ENCODE measurements at regions not wholly inside any gene's neighbourhood (a gene's known extent, or its start where the extent isn't known, plus 50 kb on each side); places are given as distances from the start of the nearest gene placed in this dataset.

DNA sequence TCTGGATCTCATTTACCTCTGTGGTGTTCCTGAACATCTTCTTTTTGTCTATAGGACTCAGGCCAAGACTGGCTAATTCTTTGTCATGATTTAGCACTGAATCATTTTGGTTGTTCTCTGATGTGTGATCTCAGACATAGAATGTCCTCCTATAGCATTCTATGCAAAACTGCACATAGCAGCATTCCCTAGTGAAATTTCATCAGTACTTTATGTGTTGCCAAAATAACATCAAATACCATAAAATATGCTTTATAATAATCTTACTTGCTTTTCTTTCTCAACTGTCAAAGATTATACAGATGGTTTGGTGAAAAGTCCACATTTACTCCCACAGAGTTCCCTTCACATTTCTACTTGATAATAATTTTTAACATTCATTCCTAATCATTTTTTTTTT lies 115.7 kb upstream of the MPDZ start (continued):
- TF ChIP-seq PAXIP1 (CRISPR knock-in tag; conservative IDR thresholded peaks at IDR 0.05) (no peak), ZFP82 (CRISPR knock-in tag; IDR thresholded peaks at IDR 0.05; ENCODE audit: borderline replicate concordance) (no peak)
- TF ChIP-seq, protein P1, sequence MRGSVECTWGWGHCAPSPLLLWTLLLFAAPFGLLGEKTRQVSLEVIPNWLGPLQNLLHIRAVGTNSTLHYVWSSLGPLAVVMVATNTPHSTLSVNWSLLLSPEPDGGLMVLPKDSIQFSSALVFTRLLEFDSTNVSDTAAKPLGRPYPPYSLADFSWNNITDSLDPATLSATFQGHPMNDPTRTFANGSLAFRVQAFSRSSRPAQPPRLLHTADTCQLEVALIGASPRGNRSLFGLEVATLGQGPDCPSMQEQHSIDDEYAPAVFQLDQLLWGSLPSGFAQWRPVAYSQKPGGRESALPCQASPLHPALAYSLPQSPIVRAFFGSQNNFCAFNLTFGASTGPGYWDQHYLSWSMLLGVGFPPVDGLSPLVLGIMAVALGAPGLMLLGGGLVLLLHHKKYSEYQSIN (CRISPR knock-in tag; IDR thresholded peaks at IDR 0.05; ENCODE audit: borderline replicate concordance), result no peak

DNA sequence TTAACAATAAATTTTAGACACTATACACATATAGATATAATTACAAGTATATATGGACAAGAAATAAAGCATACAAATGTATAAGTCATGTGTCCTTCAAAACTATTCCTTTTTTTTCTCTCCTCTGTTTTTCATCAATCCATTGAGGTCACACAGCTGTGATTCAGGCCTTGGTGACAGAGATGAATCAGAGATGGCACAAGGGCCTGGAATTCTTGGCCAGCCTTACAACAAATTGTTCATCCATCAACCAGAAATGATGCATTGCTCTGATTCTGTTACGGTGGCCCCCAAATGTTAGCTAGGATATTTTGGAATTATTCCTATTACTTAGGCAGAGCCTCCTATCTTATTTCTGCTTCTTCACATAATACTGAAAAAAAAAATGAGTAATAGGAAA lies 108.7 kb upstream of the MPDZ start:
- POLR2A ChIA-PET, result no interaction called here
- BruUV-seq (replicated peaks), result no TSS peak

More for the DNA sequence above, 108.7 kb upstream of the MPDZ start:
- 3% methylated on average over 1 of the region's 1 CpG for WGBS (ENCODE audit: low lambda C conversion rate)
- H3K9me3 ChIP-seq (ENCODE audit: low read length), result no peaks in the 10 kb centered on the region
- H4K20me1 ChIP-seq (ENCODE audit: insufficient read depth, low read length), result no peaks in the 10 kb centered on the region
- no peak overlapping the region for H2AFZ ChIP-seq (ENCODE audit: low read length)
- H3K79me2 ChIP-seq (ENCODE audit: insufficient read depth, low read length), result no peaks in the 10 kb centered on the region
- no peaks in the 10 kb centered on the region for H3K36me3 ChIP-seq (replicated peaks in 1 of 2; ENCODE audit: control insufficient read depth in 1 of 2, insufficient read depth in 2 of 2, low read length in 2 of 2)
- no peak overlapping the region for H3K4me3 ChIP-seq (replicated peaks in 1 of 3; ENCODE audit: insufficient read depth in 1 of 3, low read depth in 2 of 3, low read length in 3 of 3)
- ATAC-seq, result no peak
- H3K4me1 ChIP-seq (ENCODE audit: insufficient read depth, low read length), result no peaks in the 10 kb centered on the region
- no peaks in the 10 kb centered on the region for H3K27me3 ChIP-seq (ENCODE audit: control insufficient read depth in 1 of 2, insufficient read depth in 2 of 2, low read length in 2 of 2)
- no peak for TF ChIP-seq KLF15 (CRISPR knock-in tag; IDR thresholded peaks at IDR 0.05; ENCODE audit: borderline replicate concordance)
- TF ChIP-seq PAWR (CRISPR knock-in tag; IDR thresholded peaks at IDR 0.05; ENCODE audit: borderline replicate concordance), result no peak
- no peak for TF ChIP-seq ZNF101 (CRISPR knock-in tag; IDR thresholded peaks at IDR 0.05; ENCODE audit: borderline replicate concordance, low read depth)
- TF ChIP-seq DDIT3 (CRISPR knock-in tag; IDR thresholded peaks at IDR 0.05), result no peak
- no peak for TF ChIP-seq PAXIP1 (CRISPR knock-in tag; conservative IDR thresholded peaks at IDR 0.05)
- in situ Hi-C loops (cut with HindIII; ENCODE audit: extremely low pct_ligation_motif_present, low pct_unique_long_range_greater_than_20kb), result no loop called here
- no peak overlapping the region for H3K9ac ChIP-seq (ENCODE audit: insufficient read depth, low read depth, low read length)
- no peak overlapping the region for H3K27ac ChIP-seq (ENCODE audit: extremely low read length, insufficient read depth, low read length)
- H3K4me2 ChIP-seq (ENCODE audit: low read depth, low read length), result no peak overlapping the region
- no peak for FAIRE-seq
- intact Hi-C loops (cut with micrococcal nuclease; ENCODE audit: unreplicated experiment), result no loop called here
- CTCF ChIA-PET (ENCODE audit: low intra/inter-chr PET ratio, low total read pairs), result no interaction called here
- DNase-seq (ENCODE audit: low spot score), result no peak
